K562 (cell line): ENCODE measurements at regions not wholly inside any gene's neighbourhood (a gene's known extent, or its start where the extent isn't known, plus 50 kb on each side); places are given as distances from the start of the nearest gene placed in this dataset.

Experiments
- ATAC-seq: fragments of 200-7000 bp; cut with Tn5 transposase; 3 replicates; pipeline ENCODE4 v1.9.1; 2020; ENCODE audit warnings: moderate library complexity
- BruUV-seq: library from RNA; stranded (reverse); fragments of 400-500 nt; replicated peaks from 2 replicates; lab custom pipeline; 2021; lab: Mats Ljungman, UMichigan
- CTCF ChIA-PET: fragments of 300-600 bp; formaldehyde crosslinking; extraction: SDS; loops from one replicate; lab custom pipeline; 2021; ENCODE audit warnings: low intra/inter-chr PET ratio; lab: Yijun Ruan, JAX
- POLR2A ChIA-PET: fragments of 300-600, 350-650 bp; sonication (Branson Sonifier 250); formaldehyde crosslinking; extraction: SDS; loops from one replicate; lab custom pipeline; 2021; ENCODE audit warnings: antibody characterized with exemption, inconsistent platforms; lab: Yijun Ruan, JAX
- DNase-seq, 4 experiments: peaks; one replicate each; pipeline versions ENCODE4 v3.0.0 to v3.0.0-alpha.2; 2011 to 2018; ENCODE audit warnings: low spot score in 3 of 4, mixed read lengths in 3 of 4; ENCODE audit errors: extremely low read depth in 1 of 4
- FAIRE-seq: peaks from 2 replicates; lab custom pipeline; 2011; peaks lifted over from hg19 to GRCh38; lab: Jason Lieb, UNC
- H2AFZ ChIP-seq: 2 replicates; pipeline ENCODE4 v1.6.0; 2011; ENCODE audit warnings: low read depth, low read length, control low read depth, inconsistent platforms
- H3K27ac ChIP-seq: fragments of 200-600 bp; 3 replicates; pipeline ENCODE4 v1.8.0; 2011; ENCODE audit warnings: low read depth, mild to moderate bottlenecking, control low read depth, inconsistent platforms, low read length, moderate library complexity, mixed read lengths; ENCODE audit errors: extremely low read depth
- H3K27me3 ChIP-seq, 2 experiments: fragments of 300-600 bp in 1 of 2; 2 replicates in 1 of 2; 3 replicates in 1 of 2; pipeline versions ENCODE4 v1.6.0 to v1.8.0; 2011; ENCODE audit warnings: inconsistent platforms in 2 of 2, low read length in 2 of 2, mild to moderate bottlenecking in 1 of 2, mixed read lengths in 1 of 2, moderate library complexity in 1 of 2; ENCODE audit not compliant: control insufficient read depth in 2 of 2, insufficient read depth in 2 of 2
- H3K36me3 ChIP-seq: fragments of 300-600 bp; 3 replicates; pipeline ENCODE4 v1.8.0; 2011; ENCODE audit warnings: mild to moderate bottlenecking, low read length, inconsistent platforms; ENCODE audit not compliant: control insufficient read depth, insufficient read depth
- H3K4me1 ChIP-seq, 2 experiments: fragments of 200-600 bp in 1 of 2; replicated peaks in 1 of 2; 2 replicates in 1 of 2; 3 replicates in 1 of 2; pipeline versions ENCODE4 v1.5.1 to v1.8.0; 2011; ENCODE audit warnings: inconsistent platforms in 2 of 2, low read length in 2 of 2, mild to moderate bottlenecking in 1 of 2, mixed read lengths in 1 of 2, moderate library complexity in 1 of 2; ENCODE audit not compliant: control insufficient read depth in 2 of 2, insufficient read depth in 2 of 2
- H3K4me2 ChIP-seq: 2 replicates; pipeline ENCODE4 v1.6.1; 2011; ENCODE audit warnings: low read length, control low read depth, inconsistent platforms, mixed read lengths; ENCODE audit not compliant: insufficient read depth
- H3K4me3 ChIP-seq: fragments of 200-600 bp; sonication (generic), shearing (Covaris generic); 2 replicates; pipeline ENCODE4 v1.5.1; 2016; ENCODE audit warnings: control low read depth, inconsistent platforms
- H3K79me2 ChIP-seq: fragments of 200-600 bp; 3 replicates; pipeline ENCODE4 v1.8.0; 2011; ENCODE audit warnings: low read length, inconsistent platforms; ENCODE audit not compliant: control insufficient read depth, insufficient read depth
- H3K9ac ChIP-seq, 2 experiments: 2 replicates each; pipeline versions ENCODE4 v1.6.0 to v1.6.1; 2011; ENCODE audit warnings: low read depth in 2 of 2, low read length in 2 of 2, control low read depth in 1 of 2, inconsistent platforms in 1 of 2, mild to moderate bottlenecking in 1 of 2, mixed read lengths in 1 of 2; ENCODE audit not compliant: insufficient read depth in 1 of 2
- H3K9me1 ChIP-seq: one replicate; pipeline ENCODE4 v1.6.0; 2011; ENCODE audit warnings: inconsistent platforms, mild to moderate bottlenecking, low read length, moderate library complexity; ENCODE audit not compliant: control insufficient read depth, insufficient read depth
- H3K9me3 ChIP-seq: replicated peaks from 2 replicates; pipeline ENCODE4 v1.5.1; 2011; ENCODE audit warnings: low read depth, low read length, inconsistent platforms; ENCODE audit not compliant: control insufficient read depth, insufficient read depth
- H4K20me1 ChIP-seq: replicated peaks from 2 replicates; pipeline ENCODE4 v1.6.1; 2011; ENCODE audit warnings: low read length, inconsistent platforms, mixed read lengths; ENCODE audit not compliant: control insufficient read depth, insufficient read depth
- KDM1A ChIP-seq, 2 experiments: fragments of 450-650 bp; IDR thresholded peaks; 2 replicates each; pipeline ENCODE4 v1.6.1; 2016; ENCODE audit warnings: mild to moderate bottlenecking in 2 of 2
- KLF6 ChIP-seq: fragments of 250-450 bp; sonication (Bioruptor Pico); IDR thresholded peaks from 2 replicates; pipeline ENCODE4 v1.4.0; 2020; ENCODE audit warnings: mild to moderate bottlenecking, moderate library complexity, borderline replicate concordance
- ZFP36 ChIP-seq: fragments of 150-350 bp; IDR thresholded peaks from 2 replicates; pipeline ENCODE4 v1.6.1; 2018; ENCODE audit warnings: low read length, low read depth; ENCODE audit not compliant: partially characterized antibody
- ZNF121 ChIP-seq: sonication (generic); formaldehyde crosslinking; conservative IDR thresholded peaks from 2 replicates; pipeline ENCODE4 v1.8.0; 2022; ENCODE audit warnings: missing genetic modification reagents
- ZNF551 ChIP-seq: fragments of 250-450 bp; sonication (Bioruptor Pico); IDR thresholded peaks from 2 replicates; pipeline ENCODE4 v1.5.0; 2021; ENCODE audit warnings: mild to moderate bottlenecking, moderate library complexity
- ZNF589 ChIP-seq: fragments of 200-800 bp; sonication (Bioruptor generic); IDR thresholded peaks from 2 replicates; pipeline ENCODE4 v1.6.1; 2016; ENCODE audit warnings: low read depth, missing genetic modification characterization, missing compliant biosample characterization
- ZNF764 ChIP-seq: fragments of 250-450 bp; sonication (Bioruptor Pico); IDR thresholded peaks from 2 replicates; pipeline ENCODE4 v1.4.0; 2020; ENCODE audit warnings: low read depth, mild to moderate bottlenecking, moderate library complexity
- WGBS: fragments of 100-300 bp; shearing (Covaris generic); methylation state at CpG from one replicate; pipeline ENCODE4 v1.1.6; 2016; ENCODE audit warnings: low coverage, mixed read lengths; ENCODE audit not compliant: insufficient coverage; ENCODE audit errors: missing lambda C conversion rate; 5-methylcytosine and 5-hydroxymethylcytosine counted together
- in situ Hi-C: fragments of 300-500 bp; cut with MboI; formaldehyde crosslinking; loops from 4 replicates; pipeline ENCODE4 v1.15.0; 2018; ENCODE audit warnings: inconsistent platforms, mixed read lengths
- intact Hi-C: fragments of 100-400 bp; cut with micrococcal nuclease; formaldehyde crosslinking; loops from 2 replicates; pipeline ENCODE4 v1.14.2; 2022

GRCh38 chr12:5138845-5139244, 95.2 kb downstream of the KCNA5 start:
- Histone ChIP-seq H3K27ac (no peak overlapping the region), H3K4me2 (no peak overlapping the region), H3K9me3 (no peaks in the 10 kb centered on the region), H3K79me2 (no peaks in the 10 kb centered on the region), H3K4me3 (no peak overlapping the region), H3K4me1 (no peaks in the 10 kb centered on the region; a peak in 2 of 5 replicates), H3K9me1 (no peaks in the 10 kb centered on the region), H3K9ac (no peak overlapping the region), H3K36me3 (no peaks in the 10 kb centered on the region), H4K20me1 (no peaks in the 10 kb centered on the region), H2AFZ (no peak overlapping the region), H3K27me3 (no peaks in the 10 kb centered on the region)
- ChIA-PET CTCF (no interaction called here), POLR2A (no interaction called here)
- DNase-seq (no peak), ATAC-seq (no peak), FAIRE-seq (no peak)
- TF ChIP-seq ZNF121 (CRISPR knock-in tag) (no peak), ZNF589 (CRISPR knock-in tag) (0 out of 2 replicates have a peak, but pooled peaks have one; percentile 47), KLF6 (no peak), ZNF764 (CRISPR knock-in tag) (no peak), ZNF551 (no peak)
- in situ Hi-C loops (no loop called here), intact Hi-C loops (no loop called here)
- BruUV-seq = no TSS peak

- in situ Hi-C loops (no loop called here), intact Hi-C loops (no loop called here)
- Histone ChIP-seq H2AFZ (no peak overlapping the region), H3K36me3 (no peaks in the 10 kb centered on the region), H3K79me2 (no peaks in the 10 kb centered on the region), H3K4me3 (no peak overlapping the region), H3K4me1 (no peaks in the 10 kb centered on the region; a peak in 2 of 5 replicates), H3K27me3 (no peaks in the 10 kb centered on the region), H3K9me3 (no peaks in the 10 kb centered on the region), H4K20me1 (no peaks in the 10 kb centered on the region), H3K9me1 (no peaks in the 10 kb centered on the region), H3K4me2 (no peak overlapping the region), H3K9ac (no peak overlapping the region), H3K27ac (no peak overlapping the region)
- POLR2A ChIA-PET = interaction anchor here (1.0 kb wide), 1 partner anchor 18 kb away, joined by 4 read pairs; no protein-coding TSS in a partner anchor
- BruUV-seq = no TSS peak
- FAIRE-seq (no peak), DNase-seq (no peak), ATAC-seq (no peak)
- TF ChIP-seq KDM1A (IDR thresholded peaks at IDR 0.05) (no peak), ZFP36 (peak; percentile 58)
- CTCF ChIA-PET = no interaction called here
- WGBS = 23% methylated on average over 6 of the region's 6 CpGs
Observed at GRCh38 chr12:5139751-5140150, 96.1 kb downstream of the KCNA5 start.
